Liver (tissue), 8 donors: ENCODE measurements at regions not wholly inside any gene's neighbourhood (a gene's known extent, or its start where the extent isn't known, plus 50 kb on each side); places are given as distances from the start of the nearest gene placed in this dataset.

Source experiments
- DNase-seq: peaks from one replicate; pipeline ENCODE4 v3.0.0-alpha.2; 2017; ENCODE audit warnings: low spot score
- H3K27ac ChIP-seq, 2 donors: one replicate each; pipeline ENCODE4 v1.7.0; 2013; ENCODE audit warnings: inconsistent platforms in 2 of 2, low read length in 2 of 2, control low read depth in 1 of 2, low read depth in 1 of 2, mild to moderate bottlenecking in 1 of 2
- H3K27me3 ChIP-seq, 4 donors: one replicate each; pipeline versions ENCODE4 v1.6.1 to v1.7.0; 2013; ENCODE audit warnings: low read length in 3 of 4, inconsistent platforms in 1 of 4, mild to moderate bottlenecking in 1 of 4, moderate library complexity in 1 of 4; ENCODE audit not compliant: control insufficient read depth in 4 of 4, insufficient read depth in 4 of 4
- H3K36me3 ChIP-seq, 4 donors: one replicate each; pipeline versions ENCODE4 v1.6.1 to v1.7.0; 2013; ENCODE audit warnings: low read length in 3 of 4, mild to moderate bottlenecking in 3 of 4, low read depth in 1 of 4, moderate library complexity in 1 of 4; ENCODE audit not compliant: control insufficient read depth in 4 of 4, insufficient read depth in 3 of 4
- H3K4me1 ChIP-seq, 4 donors: one replicate each; pipeline versions ENCODE4 v1.6.1 to v1.7.0; 2013; ENCODE audit warnings: low read length in 3 of 4, mild to moderate bottlenecking in 3 of 4, moderate library complexity in 1 of 4; ENCODE audit not compliant: control insufficient read depth in 4 of 4, insufficient read depth in 4 of 4
- H3K4me3 ChIP-seq, 3 donors: one replicate each; pipeline versions ENCODE4 v1.6.1 to v1.7.0; 2013; ENCODE audit warnings: low read length in 3 of 3, control low read depth in 1 of 3, low read depth in 1 of 3, mild to moderate bottlenecking in 1 of 3
- H3K9ac ChIP-seq, 2 donors: one replicate each; pipeline ENCODE4 v1.7.0; 2013; ENCODE audit warnings: low read length in 2 of 2, mild to moderate bottlenecking in 2 of 2, moderate library complexity in 2 of 2, control low read depth in 1 of 2, low read depth in 1 of 2
- H3K9me3 ChIP-seq, 4 donors: one replicate each; pipeline versions ENCODE4 v1.6.1 to v1.7.0; 2013; ENCODE audit warnings: low read length in 3 of 4; ENCODE audit not compliant: control insufficient read depth in 4 of 4
- ATF3 ChIP-seq: IDR thresholded peaks from 2 replicates; pipeline ENCODE4 v1.6.1; 2016; ENCODE audit warnings: antibody characterized with exemption
- CTCF ChIP-seq: fragments of 150-350 bp; IDR thresholded peaks from 2 replicates; pipeline ENCODE4 v1.5.1; 2017; ENCODE audit warnings: improper control_type of control experiment, low read depth, low read length; ENCODE audit not compliant: missing input control
- EGR1 ChIP-seq, 2 donors: IDR thresholded peaks; 2 replicates each; pipeline ENCODE4 v1.6.1; 2016 to 2018; ENCODE audit warnings: antibody characterized with exemption in 2 of 2, low read depth in 2 of 2
- FOXA1 ChIP-seq: IDR thresholded peaks from 2 replicates; pipeline ENCODE4 v1.6.1; 2016; ENCODE audit warnings: antibody characterized with exemption
- GABPA ChIP-seq, 2 donors: IDR thresholded peaks in 1 of 2; conservative IDR thresholded peaks in 1 of 2; 2 replicates each; pipeline ENCODE4 v1.6.1; 2016; ENCODE audit warnings: antibody characterized with exemption in 2 of 2, mild to moderate bottlenecking in 1 of 2, moderate library complexity in 1 of 2
- HNF4A ChIP-seq, 2 donors: conservative IDR thresholded peaks; 2 replicates each; pipeline ENCODE4 v1.6.1; 2016; ENCODE audit warnings: antibody characterized with exemption in 2 of 2, mild to moderate bottlenecking in 2 of 2
- HNF4G ChIP-seq: IDR thresholded peaks from 2 replicates; pipeline ENCODE4 v1.6.1; 2016; ENCODE audit warnings: antibody characterized with exemption
- JUND ChIP-seq, 2 donors: IDR thresholded peaks; 2 replicates each; pipeline ENCODE4 v1.6.1; 2016; ENCODE audit warnings: antibody characterized with exemption in 2 of 2
- MAX ChIP-seq: IDR thresholded peaks from 2 replicates; pipeline ENCODE4 v1.6.1; 2016; ENCODE audit warnings: antibody characterized with exemption
- NR2F2 ChIP-seq: IDR thresholded peaks from 2 replicates; pipeline ENCODE4 v1.6.1; 2016; ENCODE audit warnings: antibody characterized with exemption
- RAD21 ChIP-seq, 2 donors: IDR thresholded peaks; 2 replicates each; pipeline ENCODE4 v1.6.1; 2016; ENCODE audit warnings: antibody characterized with exemption in 2 of 2, mild to moderate bottlenecking in 2 of 2
- REST ChIP-seq: IDR thresholded peaks from 2 replicates; pipeline ENCODE4 v1.6.1; 2016; ENCODE audit warnings: antibody characterized with exemption, mild to moderate bottlenecking
- RXRA ChIP-seq, 2 donors: IDR thresholded peaks; 2 replicates each; pipeline ENCODE4 v1.6.1; 2017 to 2018; ENCODE audit warnings: antibody characterized with exemption in 2 of 2, mild to moderate bottlenecking in 1 of 2
- SP1 ChIP-seq: IDR thresholded peaks from 2 replicates; pipeline ENCODE4 v1.6.1; 2018; ENCODE audit warnings: antibody characterized with exemption, mild to moderate bottlenecking
- YY1 ChIP-seq: IDR thresholded peaks from 2 replicates; pipeline ENCODE4 v1.6.1; 2016; ENCODE audit warnings: antibody characterized with exemption, mild to moderate bottlenecking
- ZBTB33 ChIP-seq: IDR thresholded peaks from 2 replicates; pipeline ENCODE4 v1.6.1; 2016; ENCODE audit warnings: antibody characterized with exemption
- WGBS: extraction: QIAGEN DNeasy Blood & Tissue Kit; methylation state at CpG from one replicate; pipeline ENCODE4 v1.1.7; 2013; 5-methylcytosine and 5-hydroxymethylcytosine counted together
- donor health status: healthy.
- donor health status: healthy.
- donor health status: healthy.
- donor health status: healthy.
- donor health status: healthy.

- TF ChIP-seq RXRA (IDR thresholded peaks at IDR 0.05): no peak
- TF ChIP-seq SP1: no peak
- no peak for TF ChIP-seq EGR1 (IDR thresholded peaks at IDR 0.05; ENCODE audit: low read depth in 2 of 2)
These were observed 72.8 kb upstream of the ZNF479 start (continued) for GRCh38 chr7:57205000-57205399.

GRCh38 chr7:57207836-57208235, 75.6 kb upstream of the ZNF479 start:
- WGBS: 63% methylated on average over 6 of the region's 6 CpGs
- H3K4me1 ChIP-seq: no peaks in the 10 kb centered on the region
- H3K4me3 ChIP-seq: no peak overlapping the region
- peaks cover 0 to 29% (median 12%) of the 10 kb centered on the region in 4 donors for H3K9me3 ChIP-seq
- H3K9ac ChIP-seq: no peak overlapping the region
- DNase-seq: no peak
- no peaks in the 10 kb centered on the region for H3K27me3 ChIP-seq
- TF ChIP-seq REST (no peak), HNF4A (conservative IDR thresholded peaks at IDR 0.05) (no peak), GABPA (IDR thresholded peaks at IDR 0.05 in 1 of 2, conservative IDR thresholded peaks at IDR 0.05 in 1 of 2) (no peak), ZBTB33 (no peak), RAD21 (IDR thresholded peaks at IDR 0.05) (no peak), YY1 (no peak), JUND (IDR thresholded peaks at IDR 0.05) (no peak), CTCF (no peak), ATF3 (no peak), RXRA (IDR thresholded peaks at IDR 0.05) (no peak), NR2F2 (no peak), EGR1 (IDR thresholded peaks at IDR 0.05; ENCODE audit: low read depth in 2 of 2) (no peak)
- no peaks in the 10 kb centered on the region for H3K36me3 ChIP-seq
- no peak overlapping the region for H3K27ac ChIP-seq

GRCh38 chr7:57210212-57210611, 78.0 kb upstream of the ZNF479 start:
- Histone ChIP-seq H3K4me1 (no peaks in the 10 kb centered on the region), H3K36me3 (no peaks in the 10 kb centered on the region), H3K27me3 (no peaks in the 10 kb centered on the region), H3K9ac (no peak overlapping the region), H3K27ac (no peak overlapping the region), H3K4me3 (no peak overlapping the region), H3K9me3 (peaks cover 0 to 19% (median 9%) of the 10 kb centered on the region in 4 donors)
- 63% methylated on average over 3 of the region's 3 CpGs for WGBS
- no peak for DNase-seq
- TF ChIP-seq EGR1 (IDR thresholded peaks at IDR 0.05; ENCODE audit: low read depth in 2 of 2): no peak
- no peak for TF ChIP-seq RAD21 (IDR thresholded peaks at IDR 0.05)
- no peak for TF ChIP-seq RXRA (IDR thresholded peaks at IDR 0.05)
- no peak for TF ChIP-seq MAX
- TF ChIP-seq YY1: no peak
- TF ChIP-seq REST: no peak
- no peak for TF ChIP-seq JUND (IDR thresholded peaks at IDR 0.05)
- TF ChIP-seq FOXA1: no peak
- TF ChIP-seq GABPA (IDR thresholded peaks at IDR 0.05 in 1 of 2, conservative IDR thresholded peaks at IDR 0.05 in 1 of 2): no peak
- no peak for TF ChIP-seq ZBTB33
- no peak for TF ChIP-seq NR2F2
- TF ChIP-seq HNF4A (conservative IDR thresholded peaks at IDR 0.05): no peak
- no peak for TF ChIP-seq SP1
- no peak for TF ChIP-seq HNF4G
